IMR-90 (cell line): ENCODE measurements at regions not wholly inside any gene's neighbourhood (a gene's known extent, or its start where the extent isn't known, plus 50 kb on each side); places are given as distances from the start of the nearest gene placed in this dataset.
A peak's percentile ranks its signal among the peaks of the same experiment; 100 is the strongest.

Source experiments
- ATAC-seq: fragments of 200-7000 bp; cut with Tn5 transposase; 2 replicates; pipeline ENCODE4 v1.9.1; 2020; ENCODE audit warnings: low read depth, mild to moderate bottlenecking, moderate library complexity
- BruUV-seq: library from RNA; stranded (reverse); fragments of 400-500 nt; replicated peaks from 2 replicates; lab custom pipeline; 2021; lab: Mats Ljungman, UMichigan
- CTCF ChIA-PET: fragments of 300-600 bp; formaldehyde crosslinking; extraction: SDS; loops from one replicate; lab custom pipeline; 2021; ENCODE audit warnings: antibody characterized with exemption; lab: Yijun Ruan, JAX
- POLR2A ChIA-PET: fragments of 300-600 bp; sonication (Branson Sonifier 250); formaldehyde crosslinking; loops from one replicate; lab custom pipeline; 2022; ENCODE audit warnings: antibody characterized with exemption; ENCODE audit not compliant: unreplicated experiment; lab: Charles Lee
- DNase-seq: peaks from one replicate; pipeline ENCODE4 v3.0.0; 2013
- H2AFZ ChIP-seq: replicated peaks from 2 replicates; pipeline ENCODE3; 2013; ENCODE audit warnings: low read length, mild to moderate bottlenecking; ENCODE audit not compliant: poor library complexity
- H2AK5ac ChIP-seq: 2 replicates; pipeline ENCODE4 v1.6.1; 2013; ENCODE audit warnings: low read depth, low read length, inconsistent platforms
- H2AK9ac ChIP-seq: replicated peaks from 2 replicates; pipeline ENCODE3; 2013; ENCODE audit warnings: mild to moderate bottlenecking, low read depth, low read length, moderate library complexity; ENCODE audit not compliant: poor library complexity
- H2BK120ac ChIP-seq: 2 replicates; pipeline ENCODE4 v1.6.1; 2013; ENCODE audit warnings: low read depth, low read length, inconsistent platforms
- H2BK15ac ChIP-seq: 3 replicates; pipeline ENCODE4 v1.6.1; 2013; ENCODE audit warnings: low read depth, low read length, inconsistent platforms
- H2BK20ac ChIP-seq: 2 replicates; pipeline ENCODE4 v1.6.1; 2013; ENCODE audit warnings: low read depth, mild to moderate bottlenecking, inconsistent platforms, low read length, moderate library complexity
- H2BK5ac ChIP-seq: 2 replicates; pipeline ENCODE4 v1.6.1; 2013; ENCODE audit warnings: mild to moderate bottlenecking, low read depth, low read length, inconsistent platforms; ENCODE audit not compliant: poor library complexity, severe bottlenecking
- H3K14ac ChIP-seq: replicated peaks from 2 replicates; pipeline ENCODE4 v1.6.1; 2013; ENCODE audit warnings: low read depth, low read length, inconsistent platforms
- H3K18ac ChIP-seq: 2 replicates; pipeline ENCODE4 v1.6.1; 2013; ENCODE audit warnings: low read depth, low read length, control low read depth
- H3K23ac ChIP-seq: 2 replicates; pipeline ENCODE4 v1.6.1; 2013; ENCODE audit warnings: low read depth, low read length, inconsistent platforms
- H3K27ac ChIP-seq: 2 replicates; pipeline ENCODE4 v1.5.1; 2013; ENCODE audit warnings: mild to moderate bottlenecking, control low read depth, low read length; ENCODE audit not compliant: insufficient read depth
- H3K27me3 ChIP-seq: 2 replicates; pipeline ENCODE4 v1.6.1; 2013; ENCODE audit warnings: low read length; ENCODE audit not compliant: control insufficient read depth, insufficient read depth
- H3K36me3 ChIP-seq: 2 replicates; pipeline ENCODE4 v1.6.1; 2013; ENCODE audit warnings: low read length, mixed read lengths; ENCODE audit not compliant: control insufficient read depth, insufficient read depth
- H3K4ac ChIP-seq: 2 replicates; pipeline ENCODE4 v1.6.1; 2013; ENCODE audit warnings: low read depth, low read length, inconsistent platforms
- H3K4me1 ChIP-seq: 2 replicates; pipeline ENCODE4 v1.6.1; 2013; ENCODE audit warnings: low read length, mixed read lengths; ENCODE audit not compliant: control insufficient read depth, insufficient read depth
- H3K4me2 ChIP-seq: 2 replicates; pipeline ENCODE4 v1.6.1; 2013; ENCODE audit warnings: low read depth, mild to moderate bottlenecking, control low read depth, low read length, moderate library complexity
- H3K4me3 ChIP-seq: 2 replicates; pipeline ENCODE4 v1.5.1; 2013; ENCODE audit warnings: low read depth, mild to moderate bottlenecking, control low read depth, low read length, moderate library complexity; ENCODE audit not compliant: insufficient read depth
- H3K56ac ChIP-seq: 2 replicates; pipeline ENCODE4 v1.6.1; 2013; ENCODE audit warnings: low read length, inconsistent platforms; ENCODE audit not compliant: insufficient read depth; ENCODE audit errors: extremely low read depth
- H3K79me1 ChIP-seq, 2 experiments: 2 replicates each; pipeline ENCODE4 v1.6.1; 2013; ENCODE audit warnings: low read length in 2 of 2, inconsistent platforms in 1 of 2, low read depth in 1 of 2
- H3K9ac ChIP-seq: 2 replicates; pipeline ENCODE4 v1.6.1; 2013; ENCODE audit warnings: low read depth, low read length, control low read depth
- H3K9me1 ChIP-seq: 2 replicates; pipeline ENCODE4 v1.6.1; 2013; ENCODE audit warnings: low read length, inconsistent platforms; ENCODE audit not compliant: insufficient read depth
- H3K9me3 ChIP-seq: 2 replicates; pipeline ENCODE4 v1.6.1; 2013; ENCODE audit warnings: low read length; ENCODE audit not compliant: control insufficient read depth, insufficient read depth
- H4K20me1 ChIP-seq: 2 replicates; pipeline ENCODE4 v1.6.1; 2013; ENCODE audit warnings: low read length, inconsistent platforms; ENCODE audit not compliant: insufficient read depth
- H4K5ac ChIP-seq: 2 replicates; pipeline ENCODE4 v1.6.1; 2013; ENCODE audit warnings: mild to moderate bottlenecking, low read depth, low read length, control low read depth
- H4K8ac ChIP-seq, 2 experiments: 2 replicates each; pipeline ENCODE4 v1.6.1; 2013; ENCODE audit warnings: low read depth in 2 of 2, low read length in 2 of 2, control low read depth in 1 of 2, inconsistent platforms in 1 of 2
- H4K91ac ChIP-seq: 2 replicates; pipeline ENCODE4 v1.6.1; 2013; ENCODE audit warnings: low read depth, low read length, inconsistent platforms; ENCODE audit not compliant: insufficient read depth
- CEBPB ChIP-seq: IDR thresholded peaks from 2 replicates; pipeline ENCODE4 v1.6.1; 2012; ENCODE audit warnings: low read depth, low read length, improper control_type of control experiment
- SMC3 ChIP-seq: fragments of 150-350 bp; IDR thresholded peaks from 2 replicates; pipeline ENCODE4 v1.6.1; 2016; ENCODE audit warnings: low read depth, mild to moderate bottlenecking, antibody characterized with exemption, low read length, moderate library complexity
- WGBS, 2 experiments: methylation state at CpG; one replicate each; pipeline versions ENCODE4 v1.1.5 to v1.1.7; 2013; ENCODE audit warnings: missing lambda C conversion rate in 2 of 2; ENCODE audit not compliant: insufficient read length in 1 of 2; ENCODE audit errors: extremely low coverage in 2 of 2; 5-methylcytosine and 5-hydroxymethylcytosine counted together
- dilution Hi-C: fragments of 300-500 bp; cut with HindIII; formaldehyde crosslinking; loops from one replicate; pipeline ENCODE4 v1.14.3; 2018; ENCODE audit warnings: low sequenced_read_pairs; ENCODE audit not compliant: unreplicated experiment
- in situ Hi-C: fragments of 300-500 bp; cut with MboI; formaldehyde crosslinking; loops from 3 replicates; pipeline ENCODE4 v1.14.3; 2019; ENCODE audit warnings: low sequenced_read_pairs, inconsistent platforms, mixed read lengths
- intact Hi-C: fragments of 100-400 bp; cut with micrococcal nuclease; formaldehyde crosslinking; loops from 2 replicates; pipeline ENCODE4 v1.10.0; 2022

GRCh38 chr4:153931804-153932203 lies 142.9 kb upstream of the SFRP2 start:
- H2BK20ac ChIP-seq = no peak overlapping the region
- H4K5ac ChIP-seq = no peak overlapping the region
- H3K56ac ChIP-seq = no peak overlapping the region
- H4K8ac ChIP-seq = no peak overlapping the region
- no peaks in the 10 kb centered on the region for H3K36me3 ChIP-seq
- no peaks in the 10 kb centered on the region for H3K27me3 ChIP-seq
- peak; percentile 48; the same call in 1 of the 2 replicates for TF ChIP-seq CEBPB
- TF ChIP-seq SMC3 = no peak
- no peak overlapping the region for H3K9ac ChIP-seq
- no peak overlapping the region for H3K4ac ChIP-seq
- DNase-seq (no peak), ATAC-seq (no peak)
- no peak overlapping the region for H3K18ac ChIP-seq
- no peak overlapping the region for H3K4me3 ChIP-seq
- no peaks in the 10 kb centered on the region for H3K9me3 ChIP-seq
- no peak overlapping the region for H2AFZ ChIP-seq
- ChIA-PET CTCF (no interaction called here), POLR2A (no interaction called here)
- H2AK9ac ChIP-seq = no peak overlapping the region
- no CpG with 5 or more reads among the region's 1 CpG for WGBS, 2 experiments
- no peak overlapping the region for H2BK5ac ChIP-seq
- no peak overlapping the region for H2BK15ac ChIP-seq
- dilution Hi-C loops (no loop called here), in situ Hi-C loops (no loop called here), intact Hi-C loops (no loop called here)
- no peaks in the 10 kb centered on the region for H3K79me1 ChIP-seq
- no peak overlapping the region for H3K14ac ChIP-seq
- H2BK120ac ChIP-seq = no peak overlapping the region
- no peak overlapping the region for H2AK5ac ChIP-seq
- H3K27ac ChIP-seq = no peak overlapping the region
- no peaks in the 10 kb centered on the region for H3K4me1 ChIP-seq
- BruUV-seq = no TSS peak
- no peak overlapping the region for H4K91ac ChIP-seq
- H3K23ac ChIP-seq = no peak overlapping the region
- H4K20me1 ChIP-seq = no peaks in the 10 kb centered on the region
- H3K4me2 ChIP-seq = no peak overlapping the region
- no peaks in the 10 kb centered on the region for H3K9me1 ChIP-seq
